AG09319 (cell line): ENCODE measurements at regions not wholly inside any gene's neighbourhood (a gene's known extent, or its start where the extent isn't known, plus 50 kb on each side); places are given as distances from the start of the nearest gene placed in this dataset.

Experiments used
- DNase-seq: peaks from one replicate; pipeline ENCODE4 v3.0.0-alpha.2; 2010; ENCODE audit warnings: low read depth; ENCODE audit errors: extremely low read depth
- TF ChIP-seq, protein P1 (sequence below): IDR thresholded peaks from 2 replicates; pipeline ENCODE4 v1.5.1; 2011; ENCODE audit warnings: low read depth, mild to moderate bottlenecking, inconsistent platforms, low read length, moderate library complexity

- TF ChIP-seq, protein P1, sequence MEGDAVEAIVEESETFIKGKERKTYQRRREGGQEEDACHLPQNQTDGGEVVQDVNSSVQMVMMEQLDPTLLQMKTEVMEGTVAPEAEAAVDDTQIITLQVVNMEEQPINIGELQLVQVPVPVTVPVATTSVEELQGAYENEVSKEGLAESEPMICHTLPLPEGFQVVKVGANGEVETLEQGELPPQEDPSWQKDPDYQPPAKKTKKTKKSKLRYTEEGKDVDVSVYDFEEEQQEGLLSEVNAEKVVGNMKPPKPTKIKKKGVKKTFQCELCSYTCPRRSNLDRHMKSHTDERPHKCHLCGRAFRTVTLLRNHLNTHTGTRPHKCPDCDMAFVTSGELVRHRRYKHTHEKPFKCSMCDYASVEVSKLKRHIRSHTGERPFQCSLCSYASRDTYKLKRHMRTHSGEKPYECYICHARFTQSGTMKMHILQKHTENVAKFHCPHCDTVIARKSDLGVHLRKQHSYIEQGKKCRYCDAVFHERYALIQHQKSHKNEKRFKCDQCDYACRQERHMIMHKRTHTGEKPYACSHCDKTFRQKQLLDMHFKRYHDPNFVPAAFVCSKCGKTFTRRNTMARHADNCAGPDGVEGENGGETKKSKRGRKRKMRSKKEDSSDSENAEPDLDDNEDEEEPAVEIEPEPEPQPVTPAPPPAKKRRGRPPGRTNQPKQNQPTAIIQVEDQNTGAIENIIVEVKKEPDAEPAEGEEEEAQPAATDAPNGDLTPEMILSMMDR = no peak
- DNase-seq = no peak
Measured at GRCh38 chr1:228922722-228923376, 187.6 kb downstream of the RHOU start.

- DNase-seq = no peak
- TF ChIP-seq, protein P1 = no peak
Measured at GRCh38 chr1:228923973-228924686, 188.9 kb downstream of the RHOU start.

DNA sequence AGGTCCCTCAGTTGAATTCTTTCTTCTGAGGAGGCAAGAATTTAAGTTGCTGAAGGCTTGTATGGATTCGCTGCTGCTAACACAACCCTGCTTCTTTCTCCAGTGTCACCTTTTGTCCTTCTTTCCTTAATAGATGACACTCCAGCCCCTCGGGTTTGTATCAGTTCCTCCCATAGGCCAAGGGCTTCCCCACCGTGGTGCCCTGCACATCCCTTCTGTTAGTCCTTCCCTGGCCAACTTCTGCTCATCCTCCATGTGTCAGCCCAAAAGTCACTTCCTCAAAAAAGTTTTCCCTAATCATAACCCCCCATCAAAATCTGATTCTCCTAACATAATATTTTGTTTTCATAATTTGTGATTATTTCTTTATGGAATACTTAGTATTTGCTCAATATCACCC lies 190.4 kb downstream of the RHOU start:
- no peak for DNase-seq
- TF ChIP-seq, protein P1 = no peak

GRCh38 chr1:228927421-228927820 lies 192.1 kb downstream of the RHOU start:
- TF ChIP-seq, protein P1 = no peak
- DNase-seq = no peak

DNA sequence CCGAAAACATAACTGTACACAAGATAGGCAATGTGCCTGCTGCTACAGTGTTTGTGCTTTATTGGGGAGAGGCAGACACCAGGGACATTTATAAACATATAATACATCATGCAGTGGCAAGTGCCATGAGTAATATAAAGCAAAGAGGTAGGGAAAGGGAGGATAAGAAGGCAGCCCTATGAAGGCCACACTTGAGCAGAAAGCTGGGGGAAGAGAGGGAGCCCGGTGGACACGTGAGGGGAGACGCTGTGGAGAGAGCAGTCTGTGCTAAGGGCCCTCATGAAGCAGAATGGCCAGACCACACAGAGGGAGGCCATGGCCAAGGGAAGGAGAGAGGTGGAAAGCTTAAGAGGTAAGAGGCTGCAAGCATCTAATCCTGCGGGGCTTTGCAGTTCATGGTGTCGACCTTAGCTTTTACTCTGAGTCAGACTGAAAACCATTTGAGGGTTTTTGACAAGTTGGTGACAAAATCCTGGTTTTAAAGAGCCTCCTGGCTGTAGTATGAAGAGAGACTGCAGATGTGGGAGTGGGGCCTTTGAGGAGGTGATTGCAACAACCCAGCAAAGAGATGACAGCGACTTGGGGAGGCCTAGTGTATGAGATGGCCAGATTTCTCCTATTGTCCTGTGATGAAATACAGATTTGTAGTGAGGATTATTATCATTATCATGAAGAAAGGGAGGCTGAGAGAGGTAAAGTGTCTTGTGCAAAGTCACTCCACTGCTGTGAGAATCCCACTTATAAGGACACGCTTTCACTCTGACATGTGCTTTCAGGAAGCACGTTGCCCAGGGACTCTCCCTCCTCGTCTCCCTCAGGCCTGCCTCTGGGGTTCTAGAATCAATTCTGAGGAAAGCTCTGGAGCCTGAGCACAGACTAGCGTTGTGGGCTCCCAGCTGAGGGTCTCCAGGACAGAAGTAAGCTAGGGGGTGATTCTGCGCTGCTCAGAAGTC lies 192.9 kb downstream of the RHOU start:
- no peak for DNase-seq
- TF ChIP-seq, protein P1 = no peak

- TF ChIP-seq, protein P1 = no peak
Measured at GRCh38 chr1:228929476-228930027, 194.3 kb downstream of the RHOU start.

More at GRCh38 chr1:228929476-228930027, 194.3 kb downstream of the RHOU start:
- DNase-seq = no peak
